MG63 (cell line): ENCODE measurements at regions not wholly inside any gene's neighbourhood (a gene's known extent, or its start where the extent isn't known, plus 50 kb on each side); places are given as distances from the start of the nearest gene placed in this dataset.

Source experiments
- DNase-seq: peaks from one replicate; pipeline ENCODE4 v3.0.0-alpha.2; 2020
- H3K27me3 ChIP-seq: fragments of 250-450 bp; sonication (Bioruptor Pico); 2 replicates; pipeline ENCODE4 v1.5.1; 2020; ENCODE audit warnings: mild to moderate bottlenecking, moderate library complexity
- H3K36me3 ChIP-seq: fragments of 250-450 bp; sonication (Bioruptor Pico); 2 replicates; pipeline ENCODE4 v1.5.1; 2020; ENCODE audit warnings: mild to moderate bottlenecking, moderate library complexity
- H3K4me3 ChIP-seq: fragments of 250-450 bp; sonication (Bioruptor Pico); 2 replicates; pipeline ENCODE4 v1.5.1; 2020; ENCODE audit warnings: mild to moderate bottlenecking, moderate library complexity
- H3K9me3 ChIP-seq: fragments of 250-450 bp; sonication (Bioruptor Pico); 2 replicates; pipeline ENCODE4 v1.5.1; 2020; ENCODE audit warnings: mild to moderate bottlenecking, moderate library complexity

- H3K36me3 ChIP-seq: no peaks in the 10 kb centered on the region
- no peak overlapping the region for H3K4me3 ChIP-seq
- peaks cover 21% of the 10 kb centered on the region; the same call in 1 of the 2 replicates for H3K27me3 ChIP-seq
- H3K9me3 ChIP-seq: no peaks in the 10 kb centered on the region
- no peak for DNase-seq
These were observed 87.8 kb upstream of the PPP2R2D start for GRCh38 chr10:131812736-131813604.

- no peak for DNase-seq
- H3K27me3 ChIP-seq: peaks cover 21% of the 10 kb centered on the region; the same call in 1 of the 2 replicates
- no peak overlapping the region for H3K4me3 ChIP-seq
- H3K9me3 ChIP-seq: no peaks in the 10 kb centered on the region
- no peaks in the 10 kb centered on the region for H3K36me3 ChIP-seq
These were observed 86.1 kb upstream of the PPP2R2D start for GRCh38 chr10:131814567-131815265.

GRCh38 chr10:131815266-131816156, 85.3 kb upstream of the PPP2R2D start:
- Histone ChIP-seq H3K27me3 (peaks cover 21% of the 10 kb centered on the region; the same call in 1 of the 2 replicates), H3K9me3 (no peaks in the 10 kb centered on the region), H3K36me3 (no peaks in the 10 kb centered on the region), H3K4me3 (no peak overlapping the region)
- DNase-seq: no peak

- no peak overlapping the region for H3K4me3 ChIP-seq
- no peak for DNase-seq
- peaks cover 24% of the 10 kb centered on the region; the same call in 1 of the 2 replicates for H3K27me3 ChIP-seq
- H3K9me3 ChIP-seq: no peaks in the 10 kb centered on the region
- no peaks in the 10 kb centered on the region for H3K36me3 ChIP-seq
These were observed 84.5 kb upstream of the PPP2R2D start for GRCh38 chr10:131816157-131816775.

GRCh38 chr10:131816941-131817700, 83.7 kb upstream of the PPP2R2D start:
- Histone ChIP-seq H3K9me3 (no peaks in the 10 kb centered on the region), H3K36me3 (no peaks in the 10 kb centered on the region), H3K4me3 (no peak overlapping the region), H3K27me3 (peaks cover 24% of the 10 kb centered on the region; the same call in 1 of the 2 replicates)
- no peak for DNase-seq

- no peak for DNase-seq
- H3K27me3 ChIP-seq: peaks cover 24% of the 10 kb centered on the region; the same call in 1 of the 2 replicates
- no peak overlapping the region for H3K4me3 ChIP-seq
- no peaks in the 10 kb centered on the region for H3K9me3 ChIP-seq
- H3K36me3 ChIP-seq: no peaks in the 10 kb centered on the region
These were observed 82.8 kb upstream of the PPP2R2D start for GRCh38 chr10:131817866-131818509.

- Histone ChIP-seq H3K9me3 (no peaks in the 10 kb centered on the region), H3K36me3 (no peaks in the 10 kb centered on the region), H3K27me3 (peaks cover 24% of the 10 kb centered on the region; the same call in 1 of the 2 replicates), H3K4me3 (no peak overlapping the region)
- no peak for DNase-seq
These were observed 82.1 kb upstream of the PPP2R2D start for GRCh38 chr10:131818510-131819234.

GRCh38 chr10:131819241-131820072, 81.4 kb upstream of the PPP2R2D start:
- no peak overlapping the region for H3K4me3 ChIP-seq
- H3K27me3 ChIP-seq: peaks cover 24% of the 10 kb centered on the region; the same call in 1 of the 2 replicates
- no peak for DNase-seq
- H3K9me3 ChIP-seq: no peaks in the 10 kb centered on the region
- H3K36me3 ChIP-seq: no peaks in the 10 kb centered on the region

GRCh38 chr10:131820626-131821025, 80.2 kb upstream of the PPP2R2D start:
- peaks cover 20% of the 10 kb centered on the region; the same call in 1 of the 2 replicates for H3K27me3 ChIP-seq
- DNase-seq: no peak
- H3K36me3 ChIP-seq: no peaks in the 10 kb centered on the region
- H3K9me3 ChIP-seq: no peaks in the 10 kb centered on the region
- H3K4me3 ChIP-seq: no peak overlapping the region

GRCh38 chr10:131821378-131822012, 79.3 kb upstream of the PPP2R2D start:
- Histone ChIP-seq H3K36me3 (no peaks in the 10 kb centered on the region), H3K9me3 (no peaks in the 10 kb centered on the region), H3K4me3 (no peak overlapping the region), H3K27me3 (peaks cover 11% of the 10 kb centered on the region; the same call in 1 of the 2 replicates)
- DNase-seq: no peak

- H3K27me3 ChIP-seq: peaks cover 5% of the 10 kb centered on the region; the same call in 1 of the 2 replicates
- H3K36me3 ChIP-seq: no peaks in the 10 kb centered on the region
- H3K9me3 ChIP-seq: no peaks in the 10 kb centered on the region
- no peak overlapping the region for H3K4me3 ChIP-seq
- no peak for DNase-seq
These were observed 78.7 kb upstream of the PPP2R2D start for GRCh38 chr10:131822013-131822691.

GRCh38 chr10:131822692-131823245, 78.0 kb upstream of the PPP2R2D start:
- Histone ChIP-seq H3K36me3 (no peaks in the 10 kb centered on the region), H3K27me3 (peaks cover 3% of the 10 kb centered on the region; the same call in 1 of the 2 replicates), H3K4me3 (no peak overlapping the region), H3K9me3 (no peaks in the 10 kb centered on the region)
- no peak for DNase-seq
